Body of pancreas (tissue), 4 donors: ENCODE measurements at regions not wholly inside any gene's neighbourhood (a gene's known extent, or its start where the extent isn't known, plus 50 kb on each side); places are given as distances from the start of the nearest gene placed in this dataset.

ENCODE experiments used
- ATAC-seq: fragments of 150-250 bp; one replicate; pipeline ENCODE4 v1.9.1; 2016
- DNase-seq, 4 donors: peaks; one replicate each; pipeline ENCODE4 v3.0.0-alpha.2; 2019
- H3K27ac ChIP-seq, 4 donors: fragments of 200-600 bp; sonication (generic); 1 replicate in 3 of 4; 2 replicates in 1 of 4; pipeline versions ENCODE4 v1.5.1 to v1.6.1; 2016 to 2019; ENCODE audit warnings: mild to moderate bottlenecking in 1 of 4, mixed read lengths in 1 of 4, moderate library complexity in 1 of 4
- H3K27me3 ChIP-seq, 2 donors: fragments of 200-600 bp; sonication (generic); one replicate each; pipeline ENCODE4 v1.6.0; 2016; ENCODE audit warnings: mild to moderate bottlenecking in 1 of 2
- H3K36me3 ChIP-seq, 2 donors: fragments of 200-600 bp; sonication (generic); replicated peaks in 1 of 2; 2 replicates each; pipeline ENCODE4 v1.5.1; 2016; ENCODE audit warnings: low read depth in 2 of 2; ENCODE audit not compliant: insufficient read depth in 1 of 2
- H3K4me1 ChIP-seq: fragments of 200-600 bp; sonication (generic); one replicate; pipeline ENCODE4 v1.6.0; 2016
- H3K4me3 ChIP-seq, 2 donors: fragments of 200-600 bp; sonication (generic); 1 replicate in 1 of 2; 2 replicates in 1 of 2; pipeline ENCODE4 v1.5.1; 2016 to 2019
- H3K9me3 ChIP-seq, 3 donors: fragments of 200-600 bp; sonication (generic); 1 replicate in 2 of 3; 2 replicates in 1 of 3; pipeline ENCODE4 v1.5.1; 2016
- POLR2A ChIP-seq, 3 donors: fragments of 450-650 bp; IDR thresholded peaks; one replicate each; pipeline ENCODE4 v1.6.1; 2016; ENCODE audit warnings: antibody characterized with exemption in 3 of 3, mild to moderate bottlenecking in 2 of 3
- WGBS, 2 donors: methylation state at CpG; one replicate each; pipeline ENCODE4 v1.1.5; 2017; 5-methylcytosine and 5-hydroxymethylcytosine counted together
- intact Hi-C: fragments of 100-400 bp; cut with DNase I; formaldehyde crosslinking; loops from one replicate; pipeline ENCODE4 v1.15.1; 2023
- TF ChIP-seq, protein P1 (sequence below), 7 experiments: fragments of 450-650 bp in 4 of 7; fragments of 200-600 bp in 3 of 7; sonication (generic) in 3 of 7; IDR thresholded peaks; one replicate each; pipeline ENCODE4 v1.5.1; 2016 to 2019; ENCODE audit warnings: antibody characterized with exemption in 7 of 7

DNA sequence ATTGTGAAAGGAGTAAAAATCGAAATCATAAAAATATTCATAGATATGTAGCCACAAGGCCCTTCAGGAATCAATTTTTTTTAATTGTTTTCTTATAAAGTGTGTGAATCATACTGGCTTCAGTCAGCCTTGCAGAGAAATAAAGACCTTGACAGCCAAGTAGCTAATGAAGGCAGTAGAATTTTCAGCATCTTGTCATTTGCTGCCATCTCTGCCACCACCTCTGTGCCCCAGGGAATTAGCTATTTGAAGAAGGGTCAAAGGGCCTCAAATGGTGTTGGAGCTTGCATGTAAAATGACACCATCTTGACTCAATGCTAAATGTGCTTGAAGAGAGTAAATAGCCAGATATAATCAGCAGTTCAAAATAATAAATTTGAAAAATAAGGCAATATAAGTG, 359.4 kb upstream of the DCN start:
- TF ChIP-seq POLR2A (IDR thresholded peaks at IDR 0.05), result no peak
- TF ChIP-seq, protein P1, sequence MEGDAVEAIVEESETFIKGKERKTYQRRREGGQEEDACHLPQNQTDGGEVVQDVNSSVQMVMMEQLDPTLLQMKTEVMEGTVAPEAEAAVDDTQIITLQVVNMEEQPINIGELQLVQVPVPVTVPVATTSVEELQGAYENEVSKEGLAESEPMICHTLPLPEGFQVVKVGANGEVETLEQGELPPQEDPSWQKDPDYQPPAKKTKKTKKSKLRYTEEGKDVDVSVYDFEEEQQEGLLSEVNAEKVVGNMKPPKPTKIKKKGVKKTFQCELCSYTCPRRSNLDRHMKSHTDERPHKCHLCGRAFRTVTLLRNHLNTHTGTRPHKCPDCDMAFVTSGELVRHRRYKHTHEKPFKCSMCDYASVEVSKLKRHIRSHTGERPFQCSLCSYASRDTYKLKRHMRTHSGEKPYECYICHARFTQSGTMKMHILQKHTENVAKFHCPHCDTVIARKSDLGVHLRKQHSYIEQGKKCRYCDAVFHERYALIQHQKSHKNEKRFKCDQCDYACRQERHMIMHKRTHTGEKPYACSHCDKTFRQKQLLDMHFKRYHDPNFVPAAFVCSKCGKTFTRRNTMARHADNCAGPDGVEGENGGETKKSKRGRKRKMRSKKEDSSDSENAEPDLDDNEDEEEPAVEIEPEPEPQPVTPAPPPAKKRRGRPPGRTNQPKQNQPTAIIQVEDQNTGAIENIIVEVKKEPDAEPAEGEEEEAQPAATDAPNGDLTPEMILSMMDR (IDR thresholded peaks at IDR 0.05), result no peak
- Histone ChIP-seq H3K27me3 (no peaks in the 10 kb centered on the region), H3K4me3 (no peak overlapping the region), H3K36me3 (no peaks in the 10 kb centered on the region), H3K4me1 (no peaks in the 10 kb centered on the region), H3K9me3 (no peaks in the 10 kb centered on the region), H3K27ac (no peak overlapping the region)
- no peak for ATAC-seq
- WGBS, 2 donors, result 50 to 64% methylated on average over 1 of the region's 1 CpG
- intact Hi-C loops, result no loop called here
- DNase-seq, result no peak

DNA sequence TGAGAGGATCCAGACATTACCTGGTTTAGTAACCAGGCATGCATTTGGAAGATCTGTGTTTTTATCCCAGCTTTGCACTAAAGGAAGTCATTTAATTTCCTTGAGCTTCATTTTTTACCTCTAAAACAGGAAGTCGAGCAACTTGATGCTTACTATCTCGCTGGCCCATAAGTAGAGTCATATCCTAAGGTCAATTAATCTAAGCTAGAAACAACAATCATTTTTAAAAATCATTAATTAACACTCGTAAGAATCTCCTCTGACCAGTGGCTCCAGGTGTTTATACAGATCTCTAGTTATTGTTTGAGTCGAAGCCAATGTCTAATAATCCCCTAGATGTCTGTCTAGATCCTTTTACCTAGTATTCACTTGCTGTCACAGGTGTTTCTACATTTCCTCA, 355.8 kb upstream of the DCN start:
- H3K4me1 ChIP-seq, result no peaks in the 10 kb centered on the region
- intact Hi-C loops, result no loop called here
- no peaks in the 10 kb centered on the region for H3K36me3 ChIP-seq
- ATAC-seq, result no peak
- no peak overlapping the region for H3K27ac ChIP-seq
- H3K9me3 ChIP-seq, result no peaks in the 10 kb centered on the region
- WGBS, 2 donors, result 54 to 74% methylated on average over 4 of the region's 4 CpGs
- no peak overlapping the region for H3K4me3 ChIP-seq
- TF ChIP-seq, protein P1 (IDR thresholded peaks at IDR 0.05), result no peak
- no peak for TF ChIP-seq POLR2A (IDR thresholded peaks at IDR 0.05)
- DNase-seq, result no peak
- H3K27me3 ChIP-seq, result no peaks in the 10 kb centered on the region

DNA sequence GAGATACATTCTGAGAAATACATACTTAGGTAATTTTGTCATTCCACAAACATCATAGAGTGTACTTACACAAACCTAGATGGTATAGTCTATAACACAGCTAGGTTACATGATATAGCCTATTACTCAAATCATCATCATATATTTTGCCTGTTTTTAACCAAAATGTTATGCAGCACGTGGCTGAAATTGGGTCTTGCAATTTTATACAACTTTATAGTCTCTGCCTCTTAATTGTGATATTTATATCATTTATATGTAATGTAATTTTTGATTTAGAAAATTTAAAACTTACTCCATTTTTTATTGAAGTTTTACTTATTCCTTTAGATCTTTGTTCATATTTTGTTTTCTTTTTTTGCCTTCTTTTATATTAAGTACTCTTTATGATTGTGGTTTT, 350.7 kb upstream of the DCN start:
- Histone ChIP-seq H3K4me1 (no peaks in the 10 kb centered on the region), H3K27me3 (no peaks in the 10 kb centered on the region), H3K4me3 (no peak overlapping the region), H3K9me3 (peaks cover 0 to 5% (median 0%) of the 10 kb centered on the region in 3 donors), H3K36me3 (no peaks in the 10 kb centered on the region), H3K27ac (no peak overlapping the region)
- TF ChIP-seq, protein P1 (IDR thresholded peaks at IDR 0.05), result no peak
- no peak for TF ChIP-seq POLR2A (IDR thresholded peaks at IDR 0.05)
- DNase-seq (no peak), ATAC-seq (no peak)
- 70 to 81% methylated on average over 1 of the region's 1 CpG for WGBS, 2 donors
- intact Hi-C loops, result no loop called here

DNA sequence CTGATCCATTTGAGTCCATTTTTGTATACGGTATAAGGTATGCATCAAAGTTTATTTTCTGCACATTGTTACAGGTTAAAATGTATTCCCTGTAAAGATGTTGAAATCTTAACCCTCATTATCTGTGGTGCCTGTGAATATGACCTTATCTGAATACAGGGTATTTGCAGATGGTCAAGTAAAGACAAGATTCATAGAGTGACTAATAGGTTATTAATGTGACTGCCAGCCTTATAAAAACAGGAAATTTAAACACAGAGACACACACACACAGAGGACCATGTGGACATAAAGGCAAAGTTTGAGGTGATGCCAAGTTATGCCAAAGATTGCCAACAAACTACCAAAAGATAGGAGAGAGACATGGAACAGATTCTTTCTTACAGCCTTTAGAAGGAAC, 347.2 kb upstream of the DCN start:
- Histone ChIP-seq H3K27me3 (no peaks in the 10 kb centered on the region), H3K4me3 (no peak overlapping the region), H3K27ac (no peak overlapping the region), H3K9me3 (peaks cover 0 to 5% (median 0%) of the 10 kb centered on the region in 3 donors), H3K36me3 (no peaks in the 10 kb centered on the region), H3K4me1 (no peaks in the 10 kb centered on the region)
- WGBS, 2 donors, result 79 to 88% methylated on average over 1 of the region's 1 CpG
- TF ChIP-seq, protein P1 (IDR thresholded peaks at IDR 0.05), result no peak
- no peak for TF ChIP-seq POLR2A (IDR thresholded peaks at IDR 0.05)
- DNase-seq (no peak), ATAC-seq (no peak)
- intact Hi-C loops, result no loop called here

DNA sequence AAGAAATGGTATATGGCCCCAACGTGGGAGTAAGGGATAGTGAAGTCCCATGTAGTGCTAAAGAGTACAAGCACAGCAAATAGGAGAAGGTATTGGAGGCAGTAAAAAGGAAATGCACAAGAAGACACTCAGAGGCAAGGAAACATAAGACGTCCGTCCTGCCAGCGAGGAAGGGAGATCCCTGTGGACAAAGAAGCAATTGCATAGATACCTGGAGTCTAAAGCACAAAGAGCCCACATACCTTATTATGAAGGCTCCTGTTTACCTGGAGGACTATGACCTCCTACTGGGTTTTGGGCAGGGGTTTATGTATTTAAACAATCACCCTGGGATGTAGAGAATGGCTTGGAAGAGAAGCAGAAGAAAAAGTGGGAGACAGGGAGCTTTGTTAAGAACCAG, 341.2 kb upstream of the DCN start:
- no peak for ATAC-seq
- WGBS, 2 donors, result 70 to 73% methylated on average over 4 of the region's 4 CpGs
- Histone ChIP-seq H3K27me3 (no peaks in the 10 kb centered on the region), H3K36me3 (no peaks in the 10 kb centered on the region), H3K4me1 (no peaks in the 10 kb centered on the region), H3K27ac (no peak overlapping the region), H3K4me3 (no peak overlapping the region), H3K9me3 (no peaks in the 10 kb centered on the region)
- TF ChIP-seq POLR2A (IDR thresholded peaks at IDR 0.05), result no peak
- TF ChIP-seq, protein P1 (IDR thresholded peaks at IDR 0.05), result no peak
- intact Hi-C loops, result no loop called here
- no peak for DNase-seq
